Cerebellar cortex (tissue), 1 donor: ENCODE measurements at regions not wholly inside any gene's neighbourhood (a gene's known extent, or its start where the extent isn't known, plus 50 kb on each side); places are given as distances from the start of the nearest gene placed in this dataset.

Experiments used
- DNase-seq: peaks from one replicate; pipeline ENCODE4 v3.0.0-alpha.2; 2015; ENCODE audit warnings: low spot score

DNA sequence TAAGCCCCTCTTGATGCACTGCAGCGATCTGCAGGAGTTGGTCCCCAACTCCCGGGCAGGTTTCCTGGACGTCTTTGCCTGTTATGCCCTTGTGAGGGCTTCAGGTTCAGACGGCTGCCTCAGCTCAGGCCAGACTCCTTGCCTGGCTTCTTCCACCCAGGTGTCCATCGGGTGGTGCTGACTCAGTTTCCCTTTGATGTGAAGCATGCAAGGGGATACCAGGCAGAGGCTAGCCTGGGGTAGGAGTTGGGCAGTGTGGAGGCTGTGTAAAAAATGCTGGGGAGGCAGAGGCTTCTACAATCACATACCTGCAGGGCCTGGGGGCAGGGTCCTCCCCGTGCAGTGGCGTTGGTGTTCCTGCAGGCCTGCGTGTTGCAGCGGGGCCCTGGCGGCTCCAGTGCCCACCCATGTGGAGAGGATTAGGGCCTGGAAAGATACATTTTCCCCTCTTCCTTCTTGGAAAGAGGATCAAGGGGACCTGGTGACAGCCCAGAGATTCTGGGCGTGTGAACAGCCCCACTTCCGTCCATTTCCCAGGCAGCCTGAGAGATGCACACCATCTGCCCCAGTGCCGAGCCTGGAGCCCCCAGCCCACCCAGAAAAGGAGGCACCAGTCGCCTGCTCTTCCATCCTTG, 338.3 kb downstream of the DYSF start:
- no peak for DNase-seq

DNA sequence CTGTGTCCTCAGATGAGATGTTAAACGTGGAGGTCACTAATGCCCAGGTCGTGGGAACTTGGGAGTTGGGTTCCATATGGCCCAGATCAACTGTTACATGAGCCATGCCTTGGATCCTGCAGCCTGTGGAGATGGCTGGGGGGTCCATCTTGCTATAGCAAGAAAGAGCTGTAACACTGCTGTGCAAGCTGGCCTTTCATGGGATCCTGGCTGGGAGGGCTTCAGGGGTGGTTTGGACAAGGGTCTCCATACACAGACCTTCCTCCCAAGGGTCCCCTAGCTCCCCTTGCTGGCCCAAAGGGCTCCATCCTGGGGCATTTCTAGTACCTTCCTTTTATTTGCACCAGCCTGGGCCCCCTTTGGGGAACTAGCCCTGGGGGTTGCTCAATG, 337.7 kb downstream of the DYSF start:
- no peak for DNase-seq

GRCh38 chr2:71790226-71791060, 337.1 kb downstream of the DYSF start:
- no peak for DNase-seq

DNA sequence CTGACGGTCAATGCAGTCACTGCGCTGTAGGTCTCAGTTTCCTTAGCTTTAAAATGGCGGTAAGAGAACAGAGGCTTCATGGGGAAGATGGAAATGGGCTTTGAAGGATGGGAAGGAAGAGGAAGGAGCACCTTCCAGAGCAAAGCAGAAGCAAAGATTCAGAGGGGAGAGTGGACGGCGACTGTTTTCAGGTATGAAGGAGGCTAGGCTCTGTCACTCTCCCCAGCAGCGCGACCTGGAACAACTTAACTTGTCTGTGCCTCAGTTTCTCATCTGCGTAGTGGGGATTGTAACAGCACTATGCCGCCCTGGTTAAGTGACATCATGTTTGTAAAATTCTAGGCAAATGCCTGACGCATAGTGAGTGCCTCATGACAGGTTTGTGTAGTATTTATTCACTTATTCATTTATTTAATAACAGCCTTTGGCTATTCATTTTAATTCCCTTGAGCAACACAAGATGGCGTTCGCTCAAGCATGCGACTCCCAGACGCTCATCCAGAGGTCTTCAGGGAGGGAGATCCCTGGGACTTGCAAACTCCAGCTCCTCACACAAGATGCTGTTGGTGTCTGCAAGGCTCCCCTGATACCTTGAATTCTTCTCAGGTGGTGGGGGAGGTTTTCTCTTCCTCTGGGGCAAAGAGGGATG, 336.3 kb downstream of the DYSF start:
- DNase-seq = no peak

- DNase-seq = no peak
These were observed 335.4 kb downstream of the DYSF start for GRCh38 chr2:71788601-71789240.

GRCh38 chr2:71788186-71788525, 334.8 kb downstream of the DYSF start:
- DNase-seq = no peak

- no peak for DNase-seq
These were observed 334.3 kb downstream of the DYSF start for GRCh38 chr2:71787476-71788185.

DNA sequence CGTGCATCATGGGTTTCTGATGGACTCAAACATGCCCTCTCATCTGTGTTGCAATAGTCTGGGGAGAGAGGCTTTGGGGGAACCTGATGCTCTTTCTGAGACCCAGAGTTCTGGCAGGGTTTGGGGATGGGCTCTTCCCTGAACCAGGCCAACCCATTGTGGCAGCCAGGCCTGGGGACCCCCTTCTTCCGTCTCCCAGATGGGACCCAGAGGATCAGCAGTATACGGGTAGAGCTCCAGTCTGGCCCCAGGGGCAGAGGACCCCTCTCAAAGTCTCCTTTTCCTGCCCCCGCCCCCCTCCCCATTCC, 333.7 kb downstream of the DYSF start:
- no peak for DNase-seq

GRCh38 chr2:71786291-71787107, 333.1 kb downstream of the DYSF start:
- no peak for DNase-seq

- no peak for DNase-seq
These were observed 332.2 kb downstream of the DYSF start for GRCh38 chr2:71785516-71785981.

DNA sequence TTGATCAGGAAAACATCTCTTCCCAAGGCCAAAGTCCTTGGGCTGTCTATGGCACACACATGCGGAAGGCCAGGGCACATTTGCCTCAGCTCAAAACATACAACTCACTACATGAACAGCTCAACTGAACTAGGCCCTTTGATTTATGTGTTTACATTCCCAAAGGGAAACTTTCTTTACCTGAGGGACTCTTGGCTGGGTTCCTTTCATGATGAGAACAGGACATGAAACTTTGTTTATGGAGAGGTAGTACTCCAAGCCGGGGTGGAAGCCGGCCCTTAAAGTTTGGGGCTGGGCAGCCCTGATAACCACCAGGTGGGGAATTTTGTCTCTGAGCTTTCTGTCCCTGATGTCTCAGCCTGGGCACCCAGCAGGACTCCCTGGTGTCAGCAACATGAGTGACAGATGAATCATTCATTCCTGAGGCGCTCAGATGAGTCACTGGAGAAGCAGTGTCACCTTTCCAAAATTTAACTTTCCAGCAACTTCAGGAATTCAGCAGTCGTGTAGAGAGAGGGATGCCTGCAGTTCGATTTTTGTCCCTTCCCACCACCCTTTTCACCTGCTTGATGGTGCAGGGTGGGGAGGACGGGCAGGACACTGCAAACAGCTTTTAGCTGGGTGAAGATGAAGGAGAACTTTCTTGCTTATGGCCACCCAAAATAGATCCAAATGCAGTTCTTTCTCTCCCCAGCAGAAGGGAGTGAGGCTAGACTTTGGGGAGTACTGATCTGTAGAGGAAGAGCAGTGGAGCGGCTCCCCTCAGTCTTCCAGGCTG, 331.6 kb downstream of the DYSF start:
- DNase-seq = no peak

DNA sequence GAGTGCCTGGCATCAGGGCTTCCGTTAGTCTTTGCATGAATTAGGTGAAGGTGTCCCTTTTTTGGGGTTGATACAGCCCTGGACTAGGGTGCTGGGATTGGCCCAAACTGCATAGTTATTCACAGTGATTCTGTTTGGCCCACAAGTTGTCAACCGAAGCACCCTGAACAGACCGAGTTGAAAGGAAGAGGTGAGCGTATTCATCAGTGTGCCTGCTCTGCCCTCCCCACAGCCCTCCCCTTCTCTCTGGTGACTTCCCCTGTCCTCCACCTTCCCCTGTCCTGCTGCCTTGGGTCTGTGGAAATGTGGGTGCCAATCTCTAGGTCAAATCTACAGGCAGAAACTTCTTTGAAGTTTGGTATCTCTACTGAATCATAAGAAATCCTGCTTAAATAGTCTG, 330.5 kb downstream of the DYSF start:
- DNase-seq = no peak

DNA sequence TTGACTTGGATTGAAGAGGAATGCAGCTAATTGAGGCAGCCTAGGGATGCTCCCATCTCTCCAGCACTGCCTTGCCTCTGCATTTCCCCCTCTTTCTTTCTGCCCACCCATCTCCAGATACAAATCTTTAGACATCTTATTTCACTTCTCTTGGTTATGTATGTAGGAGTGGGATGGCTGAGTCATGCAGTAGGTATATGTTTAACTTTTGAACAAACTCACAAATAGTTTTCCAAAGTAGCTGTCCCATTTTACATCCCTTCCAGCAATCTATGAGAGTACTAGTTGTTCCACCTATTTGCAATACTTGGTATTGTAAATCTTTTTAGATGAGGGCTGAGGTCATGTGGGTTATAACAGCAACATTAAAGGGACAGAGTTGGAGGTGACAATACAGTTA, 329.9 kb downstream of the DYSF start:
- DNase-seq = no peak

DNA sequence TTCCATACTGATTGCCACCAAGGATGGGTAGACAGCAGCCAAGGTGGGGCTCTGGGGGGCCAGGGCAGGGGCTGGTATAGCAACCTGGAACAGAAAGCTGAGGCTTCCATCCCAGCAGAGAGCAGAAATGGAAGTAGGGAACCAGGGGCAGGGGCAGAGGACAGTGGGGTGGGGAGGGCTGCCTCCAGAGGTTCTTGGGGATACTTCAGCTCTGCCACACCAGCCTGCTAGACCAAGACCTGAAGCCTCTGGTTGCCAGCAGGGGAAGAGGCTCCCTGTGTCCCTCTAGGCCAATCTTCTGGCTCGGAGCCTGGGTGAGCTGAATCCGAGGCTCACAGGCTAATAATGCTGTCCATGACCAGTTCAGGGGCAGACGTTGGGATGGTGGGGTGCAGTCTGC, 329.0 kb downstream of the DYSF start:
- no peak for DNase-seq

DNA sequence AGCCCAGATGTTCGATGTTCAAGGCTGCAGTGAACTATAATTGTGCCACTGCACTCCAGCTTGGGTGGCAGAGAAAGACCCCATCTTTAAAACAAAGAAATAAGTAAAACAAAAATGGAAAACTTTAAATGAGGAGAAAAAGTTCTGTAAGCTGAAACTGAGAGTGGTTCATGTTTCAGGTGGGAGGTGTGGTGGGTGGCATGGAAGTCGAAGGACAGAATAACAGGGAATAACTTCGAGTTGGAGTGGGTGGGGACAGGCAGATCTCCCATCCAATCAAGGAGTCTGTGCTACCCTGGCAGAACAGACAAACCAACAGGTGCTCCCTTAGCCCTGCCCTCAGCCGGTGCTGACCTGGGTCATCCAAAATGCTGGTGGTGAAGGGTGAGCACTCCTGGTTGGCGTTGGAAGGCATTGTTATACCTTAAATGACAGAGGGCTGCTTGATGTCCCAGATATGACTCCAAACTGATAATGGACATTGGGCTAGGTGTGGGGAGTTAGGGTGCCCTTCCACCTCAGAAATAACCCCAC, 328.4 kb downstream of the DYSF start:
- no peak for DNase-seq

DNA sequence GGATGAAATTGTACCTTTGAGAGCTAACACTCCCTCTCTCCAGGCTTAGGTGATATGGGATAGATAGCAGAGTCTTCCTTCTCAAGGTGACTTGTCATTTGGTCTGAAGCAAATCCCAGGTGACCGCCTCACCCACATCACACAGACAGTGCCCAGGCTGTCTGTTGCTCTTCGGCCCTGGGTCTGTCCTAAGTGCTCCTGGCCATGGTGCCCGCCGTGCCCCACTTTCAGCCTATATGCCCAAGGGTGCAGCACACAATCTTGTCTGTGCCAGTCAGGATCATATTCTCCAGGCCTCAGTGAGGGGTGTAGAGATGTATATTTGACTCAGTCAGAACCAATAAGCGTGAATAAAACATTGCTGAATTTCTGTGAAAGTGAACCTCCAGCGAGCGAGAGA, 326.8 kb downstream of the DYSF start:
- no peak for DNase-seq

- no peak for DNase-seq
These were observed 326.4 kb downstream of the DYSF start for GRCh38 chr2:71779774-71780105.

DNA sequence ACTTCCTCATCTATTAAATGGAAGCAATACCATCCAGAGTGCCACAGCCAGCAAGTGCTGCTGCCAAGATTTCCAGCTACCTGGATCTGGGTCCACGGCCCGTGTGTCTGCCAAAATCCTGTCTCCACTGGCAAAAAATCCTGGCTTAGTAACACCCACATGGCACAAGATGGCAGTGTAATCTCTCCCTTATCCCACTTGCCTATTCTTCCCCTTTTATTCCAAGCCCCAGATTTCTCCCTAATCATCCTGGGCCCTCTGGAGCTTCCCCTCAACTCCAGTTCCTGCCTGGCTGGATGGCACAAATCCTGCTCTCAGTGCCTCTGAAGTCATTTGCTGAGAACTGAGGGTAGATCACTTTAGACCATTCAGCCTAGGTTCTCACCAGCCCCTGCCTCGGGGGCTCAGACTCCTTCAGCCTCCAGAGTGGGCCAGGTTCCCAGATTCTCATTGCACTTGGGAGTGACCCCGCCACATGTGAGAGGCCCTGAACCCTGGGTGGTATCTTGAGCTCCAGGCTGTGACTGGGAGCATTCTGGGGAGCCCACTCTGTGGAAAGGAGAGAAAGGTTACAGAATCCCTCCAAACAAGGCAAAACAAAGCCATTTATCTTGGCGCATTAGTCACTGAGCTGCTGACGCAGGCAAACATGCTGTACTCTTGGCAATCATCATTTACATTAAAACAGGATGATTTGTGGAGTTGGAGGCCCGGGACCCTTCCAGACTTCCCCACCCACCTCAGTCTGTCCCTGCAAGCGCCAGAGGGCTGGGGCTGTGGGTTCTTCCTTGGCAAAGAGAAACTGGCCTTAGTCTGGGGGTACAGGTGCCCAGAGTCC, 325.8 kb downstream of the DYSF start:
- DNase-seq = peak; percentile 81

DNA sequence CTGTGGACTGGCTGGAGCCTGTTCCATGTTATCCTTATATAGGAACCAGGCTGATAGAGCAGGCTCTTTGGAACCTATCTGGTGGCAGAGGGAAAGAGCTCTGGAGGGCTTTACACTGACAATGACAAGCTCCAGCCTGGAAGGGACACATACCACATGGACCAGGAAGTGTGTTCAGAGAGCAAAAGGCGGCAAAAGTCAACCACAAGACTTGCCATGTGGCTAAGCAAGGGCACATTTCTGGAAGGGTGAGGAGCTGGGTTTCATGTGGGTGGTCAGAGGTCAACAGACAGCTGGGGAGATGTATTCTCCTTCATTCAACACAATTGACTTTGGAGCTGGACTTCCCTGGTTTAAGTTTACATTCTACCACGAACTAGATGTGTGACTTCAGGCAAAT, 325.2 kb downstream of the DYSF start:
- no peak for DNase-seq

DNA sequence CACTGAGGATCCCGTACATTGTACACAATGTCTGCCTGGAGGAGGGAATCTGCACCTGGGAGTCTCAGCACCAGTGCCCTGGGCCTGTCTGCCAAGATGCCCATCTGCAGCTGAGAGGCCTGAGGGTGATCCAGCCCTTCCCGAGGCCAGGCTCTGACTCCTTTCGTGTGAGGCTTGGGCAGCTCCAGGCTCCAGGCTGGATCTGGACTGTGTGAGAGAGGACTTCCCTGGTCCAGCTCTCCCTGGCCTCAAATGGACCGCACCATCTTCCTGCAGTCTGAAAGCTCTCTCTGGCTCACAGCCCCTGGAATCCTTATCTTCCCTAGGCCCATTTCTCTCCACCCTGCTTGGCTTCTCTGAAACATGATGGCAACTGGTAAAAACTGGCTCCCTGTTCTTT, 324.6 kb downstream of the DYSF start:
- peak; percentile 74 for DNase-seq
